HG02885 (cell line): ENCODE measurements at regions not wholly inside any gene's neighbourhood (a gene's known extent, or its start where the extent isn't known, plus 50 kb on each side); places are given as distances from the start of the nearest gene placed in this dataset.

Experiments used
- ATAC-seq: cut with Tn5 transposase; IDR thresholded peaks from one replicate; pipeline ENCODE4 v1.9.1; 2021; ENCODE audit warnings: mild to moderate bottlenecking; ENCODE audit not compliant: unreplicated experiment, poor library complexity

GRCh38 chr4:183843248-183843671, 61.8 kb upstream of the STOX2 start:
- no peak for ATAC-seq

DNA sequence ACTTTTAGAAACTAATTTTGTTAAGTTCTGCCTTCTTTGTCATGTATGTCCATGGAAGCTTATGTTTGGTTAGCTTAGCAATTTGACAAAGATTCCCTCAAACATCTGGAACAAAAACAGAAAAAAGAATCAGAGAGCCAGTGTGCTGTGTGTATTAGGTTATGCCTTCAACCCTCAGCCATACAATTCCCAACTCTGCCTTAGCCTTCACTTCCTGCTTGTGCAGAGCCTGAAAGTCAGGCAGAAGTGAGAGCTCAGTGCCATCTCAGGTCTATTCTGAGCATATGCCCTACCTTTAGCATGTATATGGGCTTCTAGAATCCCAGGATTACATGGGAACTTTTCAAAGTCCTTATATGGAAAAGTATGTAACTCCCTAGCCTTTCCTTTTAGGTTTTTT, 58.2 kb upstream of the STOX2 start:
- ATAC-seq: no peak

DNA sequence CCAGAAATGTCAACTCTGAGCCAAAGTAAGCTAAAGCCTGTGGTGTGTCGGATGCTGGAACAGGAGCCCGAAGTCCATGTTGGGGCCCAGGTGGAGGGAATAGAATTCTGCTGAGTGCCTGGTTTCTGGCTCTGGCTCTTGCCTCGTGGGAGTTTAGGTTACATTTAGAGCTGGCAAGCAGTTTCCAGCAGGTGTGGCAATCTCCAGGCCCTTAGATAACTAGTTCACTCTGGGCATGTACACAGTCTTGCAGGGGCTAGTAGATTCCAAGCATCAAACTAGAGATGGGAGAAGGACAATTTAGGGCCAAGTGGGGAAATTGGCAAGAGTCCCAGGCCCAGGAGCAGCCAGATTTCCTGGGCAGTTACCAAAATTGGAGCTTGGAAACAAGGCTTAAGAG, 56.3 kb upstream of the STOX2 start:
- ATAC-seq: no peak

- ATAC-seq: no peak
These were observed 52.1 kb upstream of the STOX2 start for GRCh38 chr4:183852910-183853547.

- no peak for ATAC-seq
These were observed 51.6 kb upstream of the STOX2 start for GRCh38 chr4:183853548-183853940.
